Lower leg skin (tissue), 3 donors: ENCODE measurements at regions not wholly inside any gene's neighbourhood (a gene's known extent, or its start where the extent isn't known, plus 50 kb on each side); places are given as distances from the start of the nearest gene placed in this dataset.
"Not testable (repeated sequence)": the region's sequence is repeated elsewhere in the genome, so short reads cannot be mapped to it uniquely, and the experiment has no call there.

Experiments
- POLR2A ChIP-seq, 2 donors: fragments of 450-650 bp; IDR thresholded peaks; one replicate each; pipeline ENCODE4 v1.6.1; 2016 to 2017; ENCODE audit warnings: antibody characterized with exemption in 2 of 2, mild to moderate bottlenecking in 1 of 2, moderate library complexity in 1 of 2
- TF ChIP-seq, protein P1 (sequence below), 3 donors: fragments of 450-650 bp; IDR thresholded peaks; one replicate each; pipeline ENCODE4 v1.5.1; 2016; ENCODE audit warnings: antibody characterized with exemption in 3 of 3, mild to moderate bottlenecking in 3 of 3, moderate library complexity in 2 of 3

GRCh38 chr3:104949810-104950209 lies 416.9 kb upstream of the ALCAM start:
- TF ChIP-seq, protein P1, sequence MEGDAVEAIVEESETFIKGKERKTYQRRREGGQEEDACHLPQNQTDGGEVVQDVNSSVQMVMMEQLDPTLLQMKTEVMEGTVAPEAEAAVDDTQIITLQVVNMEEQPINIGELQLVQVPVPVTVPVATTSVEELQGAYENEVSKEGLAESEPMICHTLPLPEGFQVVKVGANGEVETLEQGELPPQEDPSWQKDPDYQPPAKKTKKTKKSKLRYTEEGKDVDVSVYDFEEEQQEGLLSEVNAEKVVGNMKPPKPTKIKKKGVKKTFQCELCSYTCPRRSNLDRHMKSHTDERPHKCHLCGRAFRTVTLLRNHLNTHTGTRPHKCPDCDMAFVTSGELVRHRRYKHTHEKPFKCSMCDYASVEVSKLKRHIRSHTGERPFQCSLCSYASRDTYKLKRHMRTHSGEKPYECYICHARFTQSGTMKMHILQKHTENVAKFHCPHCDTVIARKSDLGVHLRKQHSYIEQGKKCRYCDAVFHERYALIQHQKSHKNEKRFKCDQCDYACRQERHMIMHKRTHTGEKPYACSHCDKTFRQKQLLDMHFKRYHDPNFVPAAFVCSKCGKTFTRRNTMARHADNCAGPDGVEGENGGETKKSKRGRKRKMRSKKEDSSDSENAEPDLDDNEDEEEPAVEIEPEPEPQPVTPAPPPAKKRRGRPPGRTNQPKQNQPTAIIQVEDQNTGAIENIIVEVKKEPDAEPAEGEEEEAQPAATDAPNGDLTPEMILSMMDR (IDR thresholded peaks at IDR 0.05): not testable (repeated sequence)
- not testable (repeated sequence) for TF ChIP-seq POLR2A (IDR thresholded peaks at IDR 0.05)
